GM12878 (cell line): ENCODE measurements at regions not wholly inside any gene's neighbourhood (a gene's known extent, or its start where the extent isn't known, plus 50 kb on each side); places are given as distances from the start of the nearest gene placed in this dataset.

Source experiments
- ATAC-seq: fragments of 200-7000 bp; cut with Tn5 transposase; 3 replicates; pipeline ENCODE4 v1.9.1; 2020; ENCODE audit warnings: mild to moderate bottlenecking, moderate library complexity
- BruUV-seq: library from RNA; stranded (reverse); fragments of 400-500 nt; replicated peaks from 2 replicates; lab custom pipeline; 2021; lab: Mats Ljungman, UMichigan
- CTCF ChIA-PET: fragments of 300-600 bp; sonication (Branson Sonifier 250); formaldehyde crosslinking; extraction: SDS; loops from one replicate; lab custom pipeline; 2021; ENCODE audit warnings: inconsistent platforms; lab: Yijun Ruan, JAX
- POLR2A ChIA-PET: fragments of 350-600 bp; formaldehyde crosslinking; extraction: SDS; loops from one replicate; lab custom pipeline; 2021; ENCODE audit warnings: inconsistent platforms; lab: Charles Lee
- RAD21 ChIA-PET: fragments of 300-600 bp; sonication (Branson Sonifier 250); formaldehyde crosslinking; loops from one replicate; lab custom pipeline; 2023; ENCODE audit warnings: antibody characterized with exemption; ENCODE audit not compliant: unreplicated experiment; lab: Charles Lee
- SMC1A ChIA-PET: fragments of 300-600 bp; sonication (Branson Sonifier 250); formaldehyde crosslinking; loops from one replicate; lab custom pipeline; 2023; ENCODE audit not compliant: unreplicated experiment, uncharacterized antibody; lab: Charles Lee
- DNase-seq: peaks from one replicate; pipeline ENCODE4 v3.0.0-alpha.2; 2011; ENCODE audit warnings: low read depth, low spot score
- FAIRE-seq: peaks from 3 replicates; lab custom pipeline; 2011; peaks lifted over from hg19 to GRCh38; lab: Jason Lieb, UNC
- H2AFZ ChIP-seq: 2 replicates; pipeline ENCODE4 v1.6.0; 2011; ENCODE audit warnings: low read depth, low read length, control low read depth; ENCODE audit not compliant: control insufficient read depth
- H3K27ac ChIP-seq: 2 replicates; pipeline ENCODE4 v1.5.1; 2011; ENCODE audit warnings: control low read depth; ENCODE audit not compliant: control insufficient read depth, insufficient read depth
- H3K27me3 ChIP-seq, 2 experiments: replicated peaks in 1 of 2; 2 replicates each; pipeline versions ENCODE4 v1.6.0 to v1.6.1; 2011; ENCODE audit warnings: low read length in 1 of 2; ENCODE audit not compliant: control insufficient read depth in 2 of 2, insufficient read depth in 2 of 2
- H3K36me3 ChIP-seq, 2 experiments: 2 replicates each; pipeline ENCODE4 v1.5.1; 2011; ENCODE audit warnings: low read length in 1 of 2; ENCODE audit not compliant: control insufficient read depth in 2 of 2, insufficient read depth in 2 of 2
- H3K4me1 ChIP-seq: 2 replicates; pipeline ENCODE4 v1.6.1; 2011; ENCODE audit warnings: mild to moderate bottlenecking, low read length, moderate library complexity, mixed read lengths; ENCODE audit not compliant: control insufficient read depth, insufficient read depth
- H3K4me2 ChIP-seq: 2 replicates; pipeline ENCODE4 v1.6.0; 2011; ENCODE audit warnings: control low read depth; ENCODE audit not compliant: control insufficient read depth, insufficient read depth
- H3K4me3 ChIP-seq: fragments of 200-600 bp; sonication (generic); 2 replicates; pipeline ENCODE4 v1.5.1; 2016
- H3K79me2 ChIP-seq: 2 replicates; pipeline ENCODE4 v1.6.0; 2011; ENCODE audit warnings: low read length; ENCODE audit not compliant: control insufficient read depth, insufficient read depth
- H3K9ac ChIP-seq: 2 replicates; pipeline ENCODE4 v1.8.0; 2011; ENCODE audit warnings: low read length, control low read depth, mixed read lengths; ENCODE audit not compliant: control insufficient read depth, insufficient read depth
- H3K9me3 ChIP-seq: replicated peaks from 3 replicates; pipeline ENCODE4 v1.5.1; 2011; ENCODE audit warnings: mild to moderate bottlenecking, low read length; ENCODE audit not compliant: control insufficient read depth, insufficient read depth
- H4K20me1 ChIP-seq: 2 replicates; pipeline ENCODE4 v1.6.0; 2011; ENCODE audit not compliant: control insufficient read depth, insufficient read depth
- EZH2 ChIP-seq: IDR thresholded peaks from 2 replicates; pipeline ENCODE4 v1.6.1; 2012; ENCODE audit warnings: low read depth, mild to moderate bottlenecking, control low read depth, inconsistent platforms, low read length, borderline replicate concordance; ENCODE audit not compliant: control insufficient read depth
- GABPA ChIP-seq: IDR thresholded peaks from 2 replicates; pipeline ENCODE4 v1.6.1; 2014; ENCODE audit warnings: antibody characterized with exemption, low read depth, mild to moderate bottlenecking, inconsistent platforms
- MXI1 ChIP-seq: fragments of 150-350 bp; IDR thresholded peaks from 2 replicates; pipeline ENCODE4 v1.6.1; 2011; ENCODE audit warnings: low read depth, mild to moderate bottlenecking, inconsistent platforms, low read length, improper control_type of control experiment
- MYB ChIP-seq: fragments of 150-350 bp; IDR thresholded peaks from 2 replicates; pipeline ENCODE4 v1.6.1; 2014; ENCODE audit warnings: mild to moderate bottlenecking, low read depth, low read length, borderline replicate concordance
- NBN ChIP-seq: fragments of 450-650 bp; IDR thresholded peaks from 2 replicates; pipeline ENCODE4 v1.6.1; 2016
- NRF1 ChIP-seq: conservative IDR thresholded peaks from 2 replicates; pipeline ENCODE4 v1.6.1; 2011; ENCODE audit warnings: mild to moderate bottlenecking, low read depth, low read length, improper control_type of control experiment
- RB1 ChIP-seq: fragments of 450-650 bp; formaldehyde crosslinking; IDR thresholded peaks from 2 replicates; pipeline ENCODE4 v1.6.1; 2017; ENCODE audit warnings: mild to moderate bottlenecking, borderline replicate concordance
- SP1 ChIP-seq: IDR thresholded peaks from one replicate; pipeline ENCODE4 v1.6.1; 2011; ENCODE audit warnings: low read depth, low read length
- TARDBP ChIP-seq: IDR thresholded peaks from 2 replicates; pipeline ENCODE4 v1.6.1; 2016; ENCODE audit warnings: borderline replicate concordance
- WGBS: methylation state at CpG from one replicate; pipeline ENCODE4 v1.1.6; 2016; ENCODE audit warnings: low lambda C conversion rate; ENCODE audit not compliant: insufficient replicate concordance, insufficient coverage; ENCODE audit errors: missing lambda C conversion rate; 5-methylcytosine and 5-hydroxymethylcytosine counted together
- in situ Hi-C: fragments of 300-500 bp; cut with MboI; formaldehyde crosslinking; loops from 9 replicates; pipeline ENCODE4 v1.14.3; 2018; ENCODE audit warnings: mixed read lengths
- intact Hi-C: fragments of 100-400 bp; cut with micrococcal nuclease; formaldehyde crosslinking; loops from one replicate; pipeline ENCODE4 v1.14.2; 2022; ENCODE audit not compliant: unreplicated experiment
- TF ChIP-seq, protein P1 (sequence below): IDR thresholded peaks from 2 replicates; pipeline ENCODE4 v1.6.1; 2011; ENCODE audit warnings: borderline replicate concordance, low read depth, mild to moderate bottlenecking, moderate library complexity, mixed read lengths, low read length; ENCODE audit not compliant: insufficient read depth; ENCODE audit errors: extremely low read length
- TF ChIP-seq, protein P2 (sequence below): fragments of 450-650 bp; formaldehyde crosslinking; IDR thresholded peaks from 2 replicates; pipeline ENCODE4 v1.5.0; 2022; ENCODE audit warnings: mild to moderate bottlenecking, missing genetic modification characterization
- TF ChIP-seq, protein P3 (sequence below): fragments of 450-650 bp; conservative IDR thresholded peaks from 2 replicates; pipeline ENCODE4 v1.6.1; 2017; ENCODE audit warnings: mild to moderate bottlenecking, moderate library complexity
- TF ChIP-seq, protein P4 (sequence below): IDR thresholded peaks from 2 replicates; pipeline ENCODE4 v1.6.1; 2012; ENCODE audit warnings: low read depth, low read length, improper control_type of control experiment
- TF ChIP-seq, protein P5 (sequence below): fragments of 450-650 bp; IDR thresholded peaks from 2 replicates; pipeline ENCODE4 v1.6.1; 2017; ENCODE audit warnings: borderline replicate concordance

DNA sequence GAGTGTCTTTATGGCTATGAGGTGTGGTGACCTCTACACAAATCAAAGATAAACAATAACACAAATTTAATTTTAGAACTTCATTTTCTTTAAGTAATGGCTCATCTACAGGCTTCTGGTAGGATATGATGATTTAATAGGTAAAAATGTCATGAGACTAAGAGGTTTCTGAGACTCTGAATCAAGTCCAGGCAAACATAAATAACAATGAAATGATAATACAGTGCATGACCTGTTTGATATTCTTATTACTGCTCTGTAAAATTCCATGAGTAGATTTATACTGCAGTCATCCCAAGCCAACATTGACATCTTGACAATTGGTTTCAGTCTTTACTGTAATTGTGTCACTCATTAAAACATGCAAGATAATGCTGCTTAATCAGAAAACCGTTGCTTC, 936.8 kb downstream of the MCTP2 start (continued):
- TF ChIP-seq, protein P1, sequence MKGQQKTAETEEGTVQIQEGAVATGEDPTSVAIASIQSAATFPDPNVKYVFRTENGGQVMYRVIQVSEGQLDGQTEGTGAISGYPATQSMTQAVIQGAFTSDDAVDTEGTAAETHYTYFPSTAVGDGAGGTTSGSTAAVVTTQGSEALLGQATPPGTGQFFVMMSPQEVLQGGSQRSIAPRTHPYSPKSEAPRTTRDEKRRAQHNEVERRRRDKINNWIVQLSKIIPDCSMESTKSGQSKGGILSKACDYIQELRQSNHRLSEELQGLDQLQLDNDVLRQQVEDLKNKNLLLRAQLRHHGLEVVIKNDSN, result no peak
- TF ChIP-seq GABPA, result no peak
- TF ChIP-seq, protein P2, sequence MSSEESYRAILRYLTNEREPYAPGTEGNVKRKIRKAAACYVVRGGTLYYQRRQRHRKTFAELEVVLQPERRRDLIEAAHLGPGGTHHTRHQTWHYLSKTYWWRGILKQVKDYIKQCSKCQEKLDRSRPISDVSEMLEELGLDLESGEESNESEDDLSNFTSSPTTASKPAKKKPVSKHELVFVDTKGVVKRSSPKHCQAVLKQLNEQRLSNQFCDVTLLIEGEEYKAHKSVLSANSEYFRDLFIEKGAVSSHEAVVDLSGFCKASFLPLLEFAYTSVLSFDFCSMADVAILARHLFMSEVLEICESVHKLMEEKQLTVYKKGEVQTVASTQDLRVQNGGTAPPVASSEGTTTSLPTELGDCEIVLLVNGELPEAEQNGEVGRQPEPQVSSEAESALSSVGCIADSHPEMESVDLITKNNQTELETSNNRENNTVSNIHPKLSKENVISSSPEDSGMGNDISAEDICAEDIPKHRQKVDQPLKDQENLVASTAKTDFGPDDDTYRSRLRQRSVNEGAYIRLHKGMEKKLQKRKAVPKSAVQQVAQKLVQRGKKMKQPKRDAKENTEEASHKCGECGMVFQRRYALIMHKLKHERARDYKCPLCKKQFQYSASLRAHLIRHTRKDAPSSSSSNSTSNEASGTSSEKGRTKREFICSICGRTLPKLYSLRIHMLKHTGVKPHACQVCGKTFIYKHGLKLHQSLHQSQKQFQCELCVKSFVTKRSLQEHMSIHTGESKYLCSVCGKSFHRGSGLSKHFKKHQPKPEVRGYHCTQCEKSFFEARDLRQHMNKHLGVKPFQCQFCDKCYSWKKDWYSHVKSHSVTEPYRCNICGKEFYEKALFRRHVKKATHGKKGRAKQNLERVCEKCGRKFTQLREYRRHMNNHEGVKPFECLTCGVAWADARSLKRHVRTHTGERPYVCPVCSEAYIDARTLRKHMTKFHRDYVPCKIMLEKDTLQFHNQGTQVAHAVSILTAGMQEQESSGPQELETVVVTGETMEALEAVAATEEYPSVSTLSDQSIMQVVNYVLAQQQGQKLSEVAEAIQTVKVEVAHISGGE (CRISPR knock-in tag), result no peak
- TF ChIP-seq, protein P3, sequence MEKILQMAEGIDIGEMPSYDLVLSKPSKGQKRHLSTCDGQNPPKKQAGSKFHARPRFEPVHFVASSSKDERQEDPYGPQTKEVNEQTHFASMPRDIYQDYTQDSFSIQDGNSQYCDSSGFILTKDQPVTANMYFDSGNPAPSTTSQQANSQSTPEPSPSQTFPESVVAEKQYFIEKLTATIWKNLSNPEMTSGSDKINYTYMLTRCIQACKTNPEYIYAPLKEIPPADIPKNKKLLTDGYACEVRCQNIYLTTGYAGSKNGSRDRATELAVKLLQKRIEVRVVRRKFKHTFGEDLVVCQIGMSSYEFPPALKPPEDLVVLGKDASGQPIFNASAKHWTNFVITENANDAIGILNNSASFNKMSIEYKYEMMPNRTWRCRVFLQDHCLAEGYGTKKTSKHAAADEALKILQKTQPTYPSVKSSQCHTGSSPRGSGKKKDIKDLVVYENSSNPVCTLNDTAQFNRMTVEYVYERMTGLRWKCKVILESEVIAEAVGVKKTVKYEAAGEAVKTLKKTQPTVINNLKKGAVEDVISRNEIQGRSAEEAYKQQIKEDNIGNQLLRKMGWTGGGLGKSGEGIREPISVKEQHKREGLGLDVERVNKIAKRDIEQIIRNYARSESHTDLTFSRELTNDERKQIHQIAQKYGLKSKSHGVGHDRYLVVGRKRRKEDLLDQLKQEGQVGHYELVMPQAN, result no peak
- TF ChIP-seq, all 136 proteins: peak for 0

DNA sequence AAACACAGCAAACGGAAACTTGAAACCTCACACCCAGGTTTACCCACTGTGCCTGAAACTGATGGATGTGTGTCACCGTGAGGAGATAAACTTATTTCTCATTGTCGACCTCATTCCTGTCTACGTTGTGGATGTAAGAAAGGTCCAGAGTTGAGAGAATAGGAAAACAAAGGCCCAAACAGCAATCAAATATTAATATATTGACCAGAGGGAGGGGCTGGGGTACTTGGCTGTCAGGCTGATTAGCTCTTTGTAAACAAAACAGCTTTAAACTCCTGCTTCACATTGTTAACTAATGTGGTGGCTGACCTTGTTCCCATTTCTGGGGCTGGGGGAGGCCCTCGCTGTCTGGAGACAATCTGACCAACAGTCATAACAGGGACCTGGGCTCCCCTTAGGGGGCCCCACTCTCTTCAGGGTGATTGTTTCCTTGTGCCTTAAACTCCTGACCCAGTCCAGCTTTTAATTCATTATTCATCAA, 937.6 kb downstream of the MCTP2 start:
- Histone ChIP-seq H3K79me2 (no peaks in the 10 kb centered on the region), H3K27ac (no peak overlapping the region), H3K4me1 (no peaks in the 10 kb centered on the region), H3K9ac (no peak overlapping the region), H2AFZ (no peak overlapping the region), H3K4me2 (no peak overlapping the region), H3K36me3 (no peaks in the 10 kb centered on the region), H3K4me3 (no peak overlapping the region), H4K20me1 (no peaks in the 10 kb centered on the region), H3K9me3 (no peaks in the 10 kb centered on the region), H3K27me3 (no peaks in the 10 kb centered on the region)
- ChIA-PET SMC1A (no interaction called here), RAD21 (no interaction called here), POLR2A (no interaction called here), CTCF (no interaction called here)
- no peak for FAIRE-seq
- in situ Hi-C loops, result no loop called here
- no peak for TF ChIP-seq EZH2
- TF ChIP-seq NBN, result no peak
- no peak for TF ChIP-seq MYB
- TF ChIP-seq TARDBP, result no peak
- no peak for TF ChIP-seq NRF1
- TF ChIP-seq, protein P4, sequence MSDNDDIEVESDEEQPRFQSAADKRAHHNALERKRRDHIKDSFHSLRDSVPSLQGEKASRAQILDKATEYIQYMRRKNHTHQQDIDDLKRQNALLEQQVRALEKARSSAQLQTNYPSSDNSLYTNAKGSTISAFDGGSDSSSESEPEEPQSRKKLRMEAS, result no peak
- no peak for TF ChIP-seq SP1
- no peak for TF ChIP-seq RB1
- TF ChIP-seq, protein P5, sequence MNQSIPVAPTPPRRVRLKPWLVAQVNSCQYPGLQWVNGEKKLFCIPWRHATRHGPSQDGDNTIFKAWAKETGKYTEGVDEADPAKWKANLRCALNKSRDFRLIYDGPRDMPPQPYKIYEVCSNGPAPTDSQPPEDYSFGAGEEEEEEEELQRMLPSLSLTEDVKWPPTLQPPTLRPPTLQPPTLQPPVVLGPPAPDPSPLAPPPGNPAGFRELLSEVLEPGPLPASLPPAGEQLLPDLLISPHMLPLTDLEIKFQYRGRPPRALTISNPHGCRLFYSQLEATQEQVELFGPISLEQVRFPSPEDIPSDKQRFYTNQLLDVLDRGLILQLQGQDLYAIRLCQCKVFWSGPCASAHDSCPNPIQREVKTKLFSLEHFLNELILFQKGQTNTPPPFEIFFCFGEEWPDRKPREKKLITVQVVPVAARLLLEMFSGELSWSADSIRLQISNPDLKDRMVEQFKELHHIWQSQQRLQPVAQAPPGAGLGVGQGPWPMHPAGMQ, result no peak
- TF ChIP-seq MXI1, result no peak
- no TSS peak for BruUV-seq
- intact Hi-C loops, result no loop called here
- WGBS, result 10% methylated on average over 5 of the region's 5 CpGs
- DNase-seq, result no peak
- no peak for ATAC-seq
